HUES48 (cell line): ENCODE measurements at regions not wholly inside any gene's neighbourhood (a gene's known extent, or its start where the extent isn't known, plus 50 kb on each side); places are given as distances from the start of the nearest gene placed in this dataset.
"Not testable (repeated sequence)": the region's sequence is repeated elsewhere in the genome, so short reads cannot be mapped to it uniquely, and the experiment has no call there.

Experiments
- H3K27ac ChIP-seq: one replicate; pipeline ENCODE4 v1.7.0; 2013; ENCODE audit warnings: low read depth, low read length, inconsistent platforms
- H3K27me3 ChIP-seq: 2 replicates; pipeline ENCODE4 v1.6.1; 2013; ENCODE audit warnings: mild to moderate bottlenecking, low read length; ENCODE audit not compliant: control insufficient read depth, insufficient read depth
- H3K36me3 ChIP-seq: 2 replicates; pipeline ENCODE4 v1.6.1; 2013; ENCODE audit warnings: low read length; ENCODE audit not compliant: control insufficient read depth, insufficient read depth
- H3K4me1 ChIP-seq: 2 replicates; pipeline ENCODE4 v1.6.1; 2013; ENCODE audit warnings: mild to moderate bottlenecking, low read length; ENCODE audit not compliant: control insufficient read depth, insufficient read depth
- H3K4me3 ChIP-seq: 2 replicates; pipeline ENCODE4 v1.5.1; 2013; ENCODE audit warnings: mild to moderate bottlenecking, low read depth, low read length
- H3K9ac ChIP-seq: 2 replicates; pipeline ENCODE4 v1.6.1; 2013; ENCODE audit warnings: mild to moderate bottlenecking, low read depth, low read length, moderate library complexity
- H3K9me3 ChIP-seq: 2 replicates; pipeline ENCODE4 v1.6.1; 2013; ENCODE audit warnings: low read length; ENCODE audit not compliant: control insufficient read depth, insufficient read depth

- Histone ChIP-seq H3K4me3 (no peak overlapping the region), H3K9ac (no peak overlapping the region), H3K27ac (no peak overlapping the region), H3K27me3 (no peaks in the 10 kb centered on the region), H3K9me3 (no peaks in the 10 kb centered on the region), H3K4me1 (no peaks in the 10 kb centered on the region), H3K36me3 (no peaks in the 10 kb centered on the region)
Measured at GRCh38 chr11:127800989-127801688, 786.2 kb downstream of the ETS1 start.

- no peak overlapping the region for H3K27ac ChIP-seq
- H3K36me3 ChIP-seq: no peaks in the 10 kb centered on the region
- no peaks in the 10 kb centered on the region for H3K27me3 ChIP-seq
- no peak overlapping the region for H3K4me3 ChIP-seq
- peaks cover 3% of the 10 kb centered on the region; the same call in 1 of the 2 replicates for H3K4me1 ChIP-seq
- no peak overlapping the region for H3K9ac ChIP-seq
- no peaks in the 10 kb centered on the region for H3K9me3 ChIP-seq
Measured at GRCh38 chr11:127795326-127795725, 792.0 kb downstream of the ETS1 start.

- H3K27ac ChIP-seq: no peak overlapping the region
- no peaks in the 10 kb centered on the region for H3K9me3 ChIP-seq
- peaks cover 7% of the 10 kb centered on the region; the same call in 1 of the 2 replicates for H3K4me1 ChIP-seq
- no peaks in the 10 kb centered on the region for H3K27me3 ChIP-seq
- H3K9ac ChIP-seq: no peak overlapping the region
- no peak overlapping the region for H3K4me3 ChIP-seq
- no peaks in the 10 kb centered on the region for H3K36me3 ChIP-seq
Measured at GRCh38 chr11:127791844-127792243, 791.3 kb upstream of the KIRREL3 start.

GRCh38 chr11:127790592-127790991 lies 790.0 kb upstream of the KIRREL3 start:
- Histone ChIP-seq H3K9ac (no peak overlapping the region), H3K27ac (no peak overlapping the region), H3K4me1 (peaks cover 7% of the 10 kb centered on the region; the same call in 1 of the 2 replicates), H3K27me3 (no peaks in the 10 kb centered on the region), H3K36me3 (no peaks in the 10 kb centered on the region), H3K9me3 (no peaks in the 10 kb centered on the region), H3K4me3 (no peak overlapping the region)

GRCh38 chr11:127789927-127790326 lies 789.4 kb upstream of the KIRREL3 start:
- Histone ChIP-seq H3K27ac (no peak overlapping the region), H3K4me1 (peaks cover 7% of the 10 kb centered on the region; the same call in 1 of the 2 replicates), H3K4me3 (no peak overlapping the region), H3K9ac (no peak overlapping the region), H3K27me3 (no peaks in the 10 kb centered on the region), H3K36me3 (no peaks in the 10 kb centered on the region), H3K9me3 (no peaks in the 10 kb centered on the region)

- not testable (repeated sequence) for H3K36me3 ChIP-seq, H3K27me3 ChIP-seq, H3K9ac ChIP-seq, H3K9me3 ChIP-seq, H3K4me3 ChIP-seq, H3K27ac ChIP-seq
- peaks cover 18% of the 10 kb centered on the region for H3K4me1 ChIP-seq
Measured at GRCh38 chr11:127772938-127773337, 772.4 kb upstream of the KIRREL3 start.

GRCh38 chr11:127768931-127769330 lies 768.4 kb upstream of the KIRREL3 start:
- not testable (repeated sequence) for H3K9me3 ChIP-seq, H3K9ac ChIP-seq, H3K4me3 ChIP-seq, H3K36me3 ChIP-seq, H3K27me3 ChIP-seq
- H3K4me1 ChIP-seq: peaks cover 12% of the 10 kb centered on the region
- H3K27ac ChIP-seq: peak overlapping the region; percentile 55

GRCh38 chr11:127766734-127767133 lies 766.2 kb upstream of the KIRREL3 start:
- Histone ChIP-seq H3K27me3 (no peaks in the 10 kb centered on the region), H3K4me3 (no peak overlapping the region), H3K4me1 (peaks cover 12% of the 10 kb centered on the region), H3K9ac (no peak overlapping the region), H3K36me3 (no peaks in the 10 kb centered on the region), H3K27ac (peak overlapping the region; percentile 8), H3K9me3 (no peaks in the 10 kb centered on the region)

- no peaks in the 10 kb centered on the region for H3K4me1 ChIP-seq
- no peaks in the 10 kb centered on the region for H3K36me3 ChIP-seq
- no peaks in the 10 kb centered on the region for H3K9me3 ChIP-seq
- H3K27ac ChIP-seq: no peak overlapping the region
- no peak overlapping the region for H3K9ac ChIP-seq
- no peaks in the 10 kb centered on the region for H3K27me3 ChIP-seq
- no peak overlapping the region for H3K4me3 ChIP-seq
Measured at GRCh38 chr11:127738771-127739286, 738.3 kb upstream of the KIRREL3 start.

GRCh38 chr11:127737499-127737898 lies 736.9 kb upstream of the KIRREL3 start:
- no peaks in the 10 kb centered on the region for H3K36me3 ChIP-seq
- H3K27me3 ChIP-seq: no peaks in the 10 kb centered on the region
- no peaks in the 10 kb centered on the region for H3K9me3 ChIP-seq
- H3K9ac ChIP-seq: no peak overlapping the region
- no peak overlapping the region for H3K27ac ChIP-seq
- H3K4me3 ChIP-seq: no peak overlapping the region
- no peaks in the 10 kb centered on the region for H3K4me1 ChIP-seq

- Histone ChIP-seq H3K36me3 (no peaks in the 10 kb centered on the region), H3K27ac (no peak overlapping the region), H3K27me3 (no peaks in the 10 kb centered on the region), H3K9me3 (no peaks in the 10 kb centered on the region), H3K4me3 (no peak overlapping the region), H3K9ac (no peak overlapping the region), H3K4me1 (no peaks in the 10 kb centered on the region)
Measured at GRCh38 chr11:127733552-127733951, 733.0 kb upstream of the KIRREL3 start.
